ENCODE measurements at regions not wholly inside any gene's neighbourhood (a gene's known extent, or its start where the extent isn't known, plus 50 kb on each side); places are given as distances from the start of the nearest gene placed in this dataset.

- Histone ChIP-seq H3K36me3 (ENCODE audit: insufficient read depth, low read length, poor library complexity, severe bottlenecking) (no peaks in the 10 kb centered on the region), H3K4me1 (ENCODE audit: insufficient read depth, low read length, poor library complexity, severe bottlenecking) (no peaks in the 10 kb centered on the region), H3K9me3 (ENCODE audit: low read depth, low read length, poor library complexity, severe bottlenecking) (no peaks in the 10 kb centered on the region), H3K27ac (ENCODE audit: low read depth, low read length, poor library complexity, severe bottlenecking) (no peak overlapping the region), H3K27me3 (replicated peaks; ENCODE audit: insufficient read depth, low read depth, low read length, poor library complexity) (no peaks in the 10 kb centered on the region), H3K4me3 (ENCODE audit: low read depth, low read length, poor library complexity, severe bottlenecking) (no peak overlapping the region)
- DNase-seq (ENCODE audit: low spot score), result no peak
- CTCF ChIA-PET, result no interaction called here
- intact Hi-C loops (cut with micrococcal nuclease; ENCODE audit: unreplicated experiment), result no loop called here
- TF ChIP-seq CTCF (conservative IDR thresholded peaks at IDR 0.05; ENCODE audit: low read depth, low read length) (no peak), EZH2 (IDR thresholded peaks at IDR 0.05; ENCODE audit: borderline replicate concordance, low read depth, low read length, poor library complexity, severe bottlenecking) (no peak)
- no TSS peak for BruUV-seq (replicated peaks)
- POLR2A ChIA-PET (ENCODE audit: low non-redundant PET), result no interaction called here
These were observed 76.0 kb upstream of the CARD18 start for GRCh38 chr11:105215528-105215927.

GRCh38 chr11:105211806-105212554, 72.4 kb upstream of the CARD18 start:
- POLR2A ChIA-PET (ENCODE audit: low non-redundant PET), result no interaction called here
- BruUV-seq (replicated peaks), result no TSS peak

GRCh38 chr11:105208019-105208418, 68.5 kb upstream of the CARD18 start:
- H3K27me3 ChIP-seq (replicated peaks; ENCODE audit: insufficient read depth, low read depth, low read length, poor library complexity), result no peaks in the 10 kb centered on the region
- intact Hi-C loops (cut with micrococcal nuclease; ENCODE audit: unreplicated experiment), result no loop called here
- no peaks in the 10 kb centered on the region for H3K4me1 ChIP-seq (ENCODE audit: insufficient read depth, low read length, poor library complexity, severe bottlenecking)
- TF ChIP-seq EZH2 (IDR thresholded peaks at IDR 0.05; ENCODE audit: borderline replicate concordance, low read depth, low read length, poor library complexity, severe bottlenecking) (no peak), CTCF (conservative IDR thresholded peaks at IDR 0.05; ENCODE audit: low read depth, low read length) (no peak)
- no peak overlapping the region for H3K4me3 ChIP-seq (ENCODE audit: low read depth, low read length, poor library complexity, severe bottlenecking)
- DNase-seq (ENCODE audit: low spot score), result no peak
- H3K27ac ChIP-seq (ENCODE audit: low read depth, low read length, poor library complexity, severe bottlenecking), result no peak overlapping the region
- ChIA-PET POLR2A (ENCODE audit: low non-redundant PET) (no interaction called here), CTCF (no interaction called here)
- H3K36me3 ChIP-seq (ENCODE audit: insufficient read depth, low read length, poor library complexity, severe bottlenecking), result no peaks in the 10 kb centered on the region
- no TSS peak for BruUV-seq (replicated peaks)
- no peaks in the 10 kb centered on the region for H3K9me3 ChIP-seq (ENCODE audit: low read depth, low read length, poor library complexity, severe bottlenecking)

More at GRCh38 chr11:105211806-105212554, 72.4 kb upstream of the CARD18 start:
- no peak for DNase-seq (ENCODE audit: low spot score)
- Histone ChIP-seq H3K4me1 (ENCODE audit: insufficient read depth, low read length, poor library complexity, severe bottlenecking) (no peaks in the 10 kb centered on the region), H3K27me3 (replicated peaks; ENCODE audit: insufficient read depth, low read depth, low read length, poor library complexity) (no peaks in the 10 kb centered on the region), H3K4me3 (ENCODE audit: low read depth, low read length, poor library complexity, severe bottlenecking) (no peak overlapping the region), H3K9me3 (ENCODE audit: low read depth, low read length, poor library complexity, severe bottlenecking) (no peaks in the 10 kb centered on the region), H3K27ac (ENCODE audit: low read depth, low read length, poor library complexity, severe bottlenecking) (no peak overlapping the region), H3K36me3 (ENCODE audit: insufficient read depth, low read length, poor library complexity, severe bottlenecking) (no peaks in the 10 kb centered on the region)
- TF ChIP-seq EZH2 (IDR thresholded peaks at IDR 0.05; ENCODE audit: borderline replicate concordance, low read depth, low read length, poor library complexity, severe bottlenecking) (no peak), CTCF (conservative IDR thresholded peaks at IDR 0.05; ENCODE audit: low read depth, low read length) (no peak)
- CTCF ChIA-PET, result no interaction called here
- intact Hi-C loops (cut with micrococcal nuclease; ENCODE audit: unreplicated experiment), result no loop called here

Data from A673 (cell line).